Common myeloid progenitor, CD34-positive (primary cell): ENCODE measurements at regions not wholly inside any gene's neighbourhood (a gene's known extent, or its start where the extent isn't known, plus 50 kb on each side); places are given as distances from the start of the nearest gene placed in this dataset.

Experiments used
- CTCF ChIA-PET: fragments of 350-600 bp; sonication (Branson Sonifier 250); formaldehyde crosslinking; loops from one replicate; lab custom pipeline; 2021; ENCODE audit warnings: antibody characterized with exemption; lab: Charles Lee
- POLR2A ChIA-PET: fragments of 350-600 bp; sonication (Branson Sonifier 250); formaldehyde crosslinking; loops from one replicate; lab custom pipeline; 2021; ENCODE audit warnings: antibody characterized with exemption; lab: Charles Lee
- DNase-seq, 3 donors: peaks; one replicate each; pipeline versions ENCODE4 v3.0.0 to v3.0.0-alpha.2; 2013
- H3K27ac ChIP-seq, 2 experiments: 1 replicate in 1 of 2; 2 replicates in 1 of 2; pipeline ENCODE4 v1.7.0; 2013; ENCODE audit warnings: inconsistent platforms in 2 of 2, low read length in 2 of 2, mild to moderate bottlenecking in 2 of 2, low read depth in 1 of 2, moderate library complexity in 1 of 2; ENCODE audit not compliant: severe bottlenecking in 2 of 2, insufficient read depth in 1 of 2, poor library complexity in 1 of 2
- H3K27me3 ChIP-seq, 5 experiments: replicated peaks in 2 of 5; 1 replicate in 3 of 5; 2 replicates in 2 of 5; pipeline versions ENCODE4 v1.6.1 to v1.7.0; 2013; ENCODE audit warnings: low read length in 4 of 5, mild to moderate bottlenecking in 2 of 5, moderate library complexity in 2 of 5, inconsistent platforms in 1 of 5; ENCODE audit not compliant: insufficient read depth in 5 of 5, control insufficient read depth in 4 of 5
- H3K36me3 ChIP-seq, 4 experiments: 1 replicate in 2 of 4; 2 replicates in 2 of 4; pipeline versions ENCODE4 v1.6.1 to v1.7.0; 2013; ENCODE audit warnings: low read length in 3 of 4, control low read depth in 1 of 4, mild to moderate bottlenecking in 1 of 4; ENCODE audit not compliant: control insufficient read depth in 4 of 4, insufficient read depth in 4 of 4
- H3K4me1 ChIP-seq, 4 experiments: 1 replicate in 3 of 4; 2 replicates in 1 of 4; pipeline versions ENCODE4 v1.6.1 to v1.7.1; 2013; ENCODE audit warnings: low read length in 3 of 4, mild to moderate bottlenecking in 3 of 4, control low read depth in 1 of 4, inconsistent platforms in 1 of 4, moderate library complexity in 1 of 4; ENCODE audit not compliant: control insufficient read depth in 4 of 4, insufficient read depth in 4 of 4; ENCODE audit errors: control extremely low read depth in 1 of 4
- H3K4me3 ChIP-seq, 7 experiments: 1 replicate in 4 of 7; 2 replicates in 3 of 7; pipeline versions ENCODE4 v1.5.1 to v1.7.0; 2013; ENCODE audit warnings: mild to moderate bottlenecking in 7 of 7, low read length in 6 of 7, moderate library complexity in 6 of 7, inconsistent platforms in 2 of 7, low read depth in 2 of 7, control low read depth in 1 of 7; ENCODE audit not compliant: insufficient read depth in 4 of 7, control insufficient read depth in 1 of 7; ENCODE audit errors: extremely low read depth in 1 of 7
- H3K9me3 ChIP-seq, 5 experiments: 1 replicate in 4 of 5; 2 replicates in 1 of 5; pipeline versions ENCODE4 v1.6.1 to v1.7.1; 2013; ENCODE audit warnings: low read length in 4 of 5, mild to moderate bottlenecking in 2 of 5, inconsistent platforms in 1 of 5, low read depth in 1 of 5, moderate library complexity in 1 of 5; ENCODE audit not compliant: control insufficient read depth in 4 of 5, insufficient read depth in 2 of 5; ENCODE audit errors: control extremely low read depth in 1 of 5
- WGBS: methylation state at CpG from one replicate; pipeline ENCODE4 v1.1.5; 2013; ENCODE audit not compliant: insufficient coverage; 5-methylcytosine and 5-hydroxymethylcytosine counted together

DNA sequence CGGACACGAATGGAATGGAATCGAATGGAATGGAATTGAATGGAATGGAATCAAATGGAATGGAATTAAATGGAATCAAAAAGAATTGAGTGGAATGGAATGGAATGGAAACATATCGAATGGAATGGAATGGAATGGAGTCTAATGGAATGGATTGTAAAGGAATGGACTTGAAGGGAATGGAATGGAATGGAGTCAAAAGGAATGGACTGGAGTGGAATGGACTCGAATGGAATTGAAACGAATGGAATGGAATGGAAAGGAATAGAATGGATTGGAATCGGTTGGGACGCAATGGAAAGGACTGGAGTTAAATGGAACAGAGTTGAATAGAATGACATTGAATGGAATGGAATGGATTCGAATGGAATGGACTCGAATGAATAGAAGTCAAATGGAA lies 486.9 kb upstream of the WSB1 start:
- CTCF ChIA-PET: no interaction called here
- peaks cover 7 to 76% (median 25%) of the 10 kb centered on the region in 5 experiments for H3K9me3 ChIP-seq
- no peak for DNase-seq

DNA sequence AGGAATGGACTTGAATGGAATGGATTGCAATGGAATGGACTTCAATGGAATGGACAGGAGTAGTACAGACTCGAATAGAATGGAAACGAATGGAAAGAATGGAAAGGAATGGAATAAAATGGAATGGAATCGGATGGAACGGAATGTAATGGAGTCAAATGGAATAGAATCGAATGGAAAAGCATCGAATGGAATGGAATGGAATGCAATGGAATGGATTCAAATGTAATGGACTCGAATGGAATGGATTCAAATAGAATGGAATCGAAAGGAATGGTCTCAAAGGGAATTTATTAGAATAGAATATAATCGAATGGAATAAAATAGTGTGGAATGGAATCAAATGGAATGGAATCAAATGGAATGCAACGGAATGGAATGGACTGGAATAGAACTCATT lies 484.9 kb upstream of the WSB1 start:
- H3K4me1 ChIP-seq: no peaks in the 10 kb centered on the region
- no peak overlapping the region for H3K27ac ChIP-seq
- no peaks in the 10 kb centered on the region for H3K36me3 ChIP-seq
- DNase-seq: peak in 2 of 3 donors; percentile 6 to 24
- 78% methylated on average over 10 of the region's 10 CpGs for WGBS
- CTCF ChIA-PET: no interaction called here
- peaks cover 4 to 71% (median 20%) of the 10 kb centered on the region in 5 experiments for H3K9me3 ChIP-seq
- H3K27me3 ChIP-seq: no peaks in the 10 kb centered on the region
- H3K4me3 ChIP-seq: no peak overlapping the region
- POLR2A ChIA-PET: no interaction called here

More for the DNA sequence above, 486.9 kb upstream of the WSB1 start:
- no peaks in the 10 kb centered on the region for H3K36me3 ChIP-seq
- 75% methylated on average over 10 of the region's 10 CpGs for WGBS
- no peak overlapping the region for H3K27ac ChIP-seq
- no peak overlapping the region for H3K4me3 ChIP-seq
- H3K27me3 ChIP-seq: no peaks in the 10 kb centered on the region
- POLR2A ChIA-PET: no interaction called here
- H3K4me1 ChIP-seq: no peaks in the 10 kb centered on the region

- no peak overlapping the region for H3K4me3 ChIP-seq
- no peaks in the 10 kb centered on the region for H3K4me1 ChIP-seq
- peaks cover 5 to 93% (median 18%) of the 10 kb centered on the region in 5 experiments for H3K9me3 ChIP-seq
- H3K27me3 ChIP-seq: no peaks in the 10 kb centered on the region
- POLR2A ChIA-PET: no interaction called here
- no peaks in the 10 kb centered on the region for H3K36me3 ChIP-seq
- CTCF ChIA-PET: no interaction called here
- H3K27ac ChIP-seq: no peak overlapping the region
- WGBS: 78% methylated on average over 7 of the region's 9 CpGs
- peak in 1 of 3 donors; percentile 10 for DNase-seq
Observed at GRCh38 chr17:26818736-26819135, 475.2 kb upstream of the WSB1 start.
